Cerebellar cortex (tissue), 1 donor: ENCODE measurements at regions not wholly inside any gene's neighbourhood (a gene's known extent, or its start where the extent isn't known, plus 50 kb on each side); places are given as distances from the start of the nearest gene placed in this dataset.

Experiments used
- DNase-seq: peaks from one replicate; pipeline ENCODE4 v3.0.0-alpha.2; 2015; ENCODE audit warnings: low spot score

- DNase-seq = no peak
Measured at GRCh38 chr4:23166919-23167318, 474.2 kb downstream of the GBA3 start.

GRCh38 chr4:23166407-23166806, 473.7 kb downstream of the GBA3 start:
- DNase-seq = no peak

- DNase-seq = no peak
Measured at GRCh38 chr4:23165669-23166068, 472.9 kb downstream of the GBA3 start.

- DNase-seq = no peak
Measured at GRCh38 chr4:23163647-23164436, 471.1 kb downstream of the GBA3 start.

GRCh38 chr4:23162275-23162674, 469.5 kb downstream of the GBA3 start:
- DNase-seq = no peak

- DNase-seq = no peak
Measured at GRCh38 chr4:23161787-23162186, 469.1 kb downstream of the GBA3 start.

- DNase-seq = no peak
Measured at GRCh38 chr4:23153076-23153475, 460.3 kb downstream of the GBA3 start.

GRCh38 chr4:23149815-23150214, 457.1 kb downstream of the GBA3 start:
- no peak for DNase-seq

GRCh38 chr4:23144707-23145106, 452.0 kb downstream of the GBA3 start:
- DNase-seq = no peak

- peak; percentile 51 for DNase-seq
Measured at GRCh38 chr4:23135792-23136645, 443.3 kb downstream of the GBA3 start.

- no peak for DNase-seq
Measured at GRCh38 chr4:23134331-23134730, 441.6 kb downstream of the GBA3 start.

GRCh38 chr4:23130845-23131244, 438.1 kb downstream of the GBA3 start:
- DNase-seq = no peak

GRCh38 chr4:23125118-23125517, 432.4 kb downstream of the GBA3 start:
- no peak for DNase-seq

- DNase-seq = no peak
Measured at GRCh38 chr4:23122666-23123400, 430.1 kb downstream of the GBA3 start.

GRCh38 chr4:23120374-23120773, 427.6 kb downstream of the GBA3 start:
- DNase-seq = no peak

- DNase-seq = no peak
Measured at GRCh38 chr4:23117826-23118225, 425.1 kb downstream of the GBA3 start.

GRCh38 chr4:23114538-23114937, 421.8 kb downstream of the GBA3 start:
- no peak for DNase-seq

- DNase-seq = no peak
Measured at GRCh38 chr4:23113104-23113503, 420.4 kb downstream of the GBA3 start.

- no peak for DNase-seq
Measured at GRCh38 chr4:23106516-23106915, 413.8 kb downstream of the GBA3 start.

- no peak for DNase-seq
Measured at GRCh38 chr4:23105759-23106370, 413.1 kb downstream of the GBA3 start.

GRCh38 chr4:23097251-23097650, 404.5 kb downstream of the GBA3 start:
- no peak for DNase-seq

GRCh38 chr4:23091711-23092110, 399.0 kb downstream of the GBA3 start:
- no peak for DNase-seq
